Skin epidermis (tissue), 12 donors: ENCODE measurements at regions not wholly inside any gene's neighbourhood (a gene's known extent, or its start where the extent isn't known, plus 50 kb on each side); places are given as distances from the start of the nearest gene placed in this dataset.

Experiments
- H3K27ac ChIP-seq, 21 experiments: fragments of 200-600 bp; sonication (generic) in 11 of 21; one replicate each; pipeline ENCODE4 v1.5.0; 2020; ENCODE audit warnings: mild to moderate bottlenecking in 3 of 21, inconsistent platforms in 2 of 21, moderate library complexity in 2 of 21
- H3K4me3 ChIP-seq, 7 experiments: fragments of 200-600 bp; sonication (generic) in 2 of 7; one replicate each; pipeline ENCODE4 v1.5.0; 2020; ENCODE audit warnings: inconsistent platforms in 2 of 7, mild to moderate bottlenecking in 2 of 7, moderate library complexity in 1 of 7

GRCh38 chr12:87930033-87930432, 99.2 kb downstream of the C12orf50 start:
- H3K4me3 ChIP-seq, result no peak overlapping the region
- no peak overlapping the region for H3K27ac ChIP-seq

DNA sequence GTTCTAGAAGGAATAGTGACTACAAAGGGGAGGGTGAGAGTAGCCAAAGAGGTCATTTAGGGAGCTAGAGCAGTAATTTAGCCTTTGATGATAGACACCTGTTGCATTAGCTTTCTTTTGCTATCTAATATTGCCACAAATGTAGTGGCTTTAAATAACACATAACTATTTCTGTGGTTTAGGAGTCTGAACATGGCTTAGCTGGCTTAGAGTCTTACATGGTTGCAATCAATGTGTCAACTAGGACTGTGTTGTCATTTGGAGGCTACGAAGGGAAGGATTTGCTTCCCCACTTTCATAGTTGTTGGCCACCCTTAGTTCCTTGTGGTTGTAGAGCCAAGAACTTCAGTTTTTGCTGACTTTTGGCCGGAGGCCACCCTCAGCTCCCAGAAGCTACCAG, 99.9 kb downstream of the C12orf50 start:
- H3K4me3 ChIP-seq, result no peak overlapping the region
- H3K27ac ChIP-seq, result no peak overlapping the region

DNA sequence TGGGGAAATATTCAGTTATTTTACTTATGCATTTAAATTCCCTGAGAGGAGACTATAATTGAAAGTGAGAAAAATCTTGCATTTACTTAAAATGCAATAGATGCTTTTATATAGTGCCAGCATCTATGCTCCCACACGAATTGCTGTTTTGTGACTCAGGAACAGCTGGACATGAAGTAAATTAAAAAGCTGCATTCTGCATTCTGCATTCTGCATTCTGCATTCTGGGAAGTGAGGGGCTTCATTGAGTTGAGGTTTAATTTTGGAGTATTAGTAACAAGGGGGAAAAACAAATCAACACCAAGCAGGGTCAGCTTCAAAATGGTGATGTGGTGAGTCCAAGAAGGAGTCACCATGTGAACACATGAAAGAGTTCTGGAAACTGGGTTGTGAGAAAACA, 101.2 kb downstream of the C12orf50 start:
- H3K27ac ChIP-seq, result no peak overlapping the region
- no peak overlapping the region for H3K4me3 ChIP-seq

- no peak overlapping the region for H3K27ac ChIP-seq
- no peak overlapping the region for H3K4me3 ChIP-seq
Observed at GRCh38 chr12:87925021-87925420, 104.2 kb downstream of the C12orf50 start.

- no peak overlapping the region for H3K4me3 ChIP-seq
- no peak overlapping the region for H3K27ac ChIP-seq
Observed at GRCh38 chr12:87924149-87924548, 105.1 kb downstream of the C12orf50 start.

DNA sequence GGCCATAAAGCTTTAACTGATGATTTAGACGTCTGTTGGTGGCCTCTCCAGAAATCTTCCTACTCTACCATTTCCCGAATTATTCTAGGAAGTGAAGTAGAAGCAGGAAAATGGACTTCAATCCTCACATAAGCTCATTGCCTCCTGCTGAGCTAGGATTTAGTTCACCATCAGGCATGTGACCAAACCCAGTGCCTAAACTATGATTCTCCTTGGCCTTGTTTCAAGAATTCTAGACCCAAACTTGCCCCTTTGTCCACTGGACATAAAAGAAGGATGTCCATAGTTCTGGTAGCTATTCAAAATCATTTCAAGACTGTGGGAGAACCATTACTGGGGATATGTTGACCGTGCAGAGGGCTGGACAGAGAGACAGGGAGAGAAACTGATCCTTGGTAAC, 105.8 kb downstream of the C12orf50 start:
- H3K4me3 ChIP-seq, result no peak overlapping the region
- no peak overlapping the region for H3K27ac ChIP-seq

DNA sequence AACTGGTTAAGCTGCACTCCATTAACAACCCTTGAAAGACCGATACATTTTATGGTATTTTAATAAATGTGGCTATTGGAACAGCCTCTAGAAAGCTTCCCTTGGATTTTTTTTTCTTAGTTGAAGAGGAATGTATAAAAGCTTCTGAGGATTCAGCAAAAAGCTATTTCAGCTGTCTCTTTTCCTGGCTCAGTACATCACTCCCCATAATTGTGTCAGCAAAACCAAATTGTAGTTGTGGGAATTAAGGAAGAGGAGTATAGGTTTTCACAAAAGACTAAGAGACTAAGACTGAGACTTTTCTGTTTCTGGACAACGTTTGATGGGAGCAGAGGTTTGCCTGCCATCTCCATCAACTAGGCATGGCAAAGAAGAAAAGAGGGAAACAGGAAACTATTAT, 106.5 kb downstream of the C12orf50 start:
- no peak overlapping the region for H3K4me3 ChIP-seq
- no peak overlapping the region for H3K27ac ChIP-seq

DNA sequence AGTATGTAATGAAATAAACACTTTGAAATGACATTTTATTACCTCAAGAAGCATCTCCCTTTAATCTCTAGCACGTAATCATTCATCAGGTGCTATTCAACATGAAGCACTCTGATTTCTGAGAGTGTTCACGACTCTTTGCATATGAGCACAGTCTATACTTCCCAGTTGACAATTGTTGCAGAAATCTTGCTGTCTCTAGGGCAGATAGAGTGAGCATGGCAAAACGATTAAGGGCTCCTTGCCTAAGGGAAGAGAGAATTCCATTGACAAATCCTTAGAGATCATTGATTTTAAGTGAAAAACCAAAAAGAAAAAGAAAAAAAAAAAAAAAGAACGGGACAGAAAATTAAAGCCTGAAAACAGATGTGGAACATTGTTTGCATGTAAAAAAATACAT, 107.6 kb downstream of the C12orf50 start:
- Histone ChIP-seq H3K4me3 (no peak overlapping the region), H3K27ac (no peak overlapping the region)

- H3K4me3 ChIP-seq, result no peak overlapping the region
- no peak overlapping the region for H3K27ac ChIP-seq
Observed at GRCh38 chr12:87920139-87920538, 109.1 kb downstream of the C12orf50 start.

GRCh38 chr12:87901457-87901856, 127.7 kb downstream of the C12orf50 start:
- Histone ChIP-seq H3K27ac (no peak overlapping the region), H3K4me3 (no peak overlapping the region)

DNA sequence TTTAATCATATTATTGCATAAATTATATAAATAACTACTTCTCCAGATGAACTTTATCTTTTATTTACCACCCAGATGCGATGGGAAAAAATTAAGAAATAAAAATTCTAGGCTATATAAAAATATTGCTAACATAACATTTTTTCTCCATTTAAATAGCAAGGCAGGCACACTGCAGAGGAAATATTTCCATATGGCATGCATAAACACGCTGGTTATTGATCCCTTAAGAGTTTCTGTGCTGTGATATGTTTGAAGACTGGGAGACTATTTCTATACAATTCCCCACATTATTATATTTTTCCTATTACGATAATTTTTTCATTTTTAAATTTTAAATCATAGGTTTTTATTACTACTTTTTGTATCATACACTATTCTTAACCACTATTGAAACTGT, 131.5 kb downstream of the C12orf50 start:
- Histone ChIP-seq H3K27ac (no peak overlapping the region), H3K4me3 (no peak overlapping the region)

GRCh38 chr12:87883806-87884205, 145.4 kb downstream of the C12orf50 start:
- H3K27ac ChIP-seq, result no peak overlapping the region
- no peak overlapping the region for H3K4me3 ChIP-seq

- Histone ChIP-seq H3K27ac (no peak overlapping the region), H3K4me3 (no peak overlapping the region)
Observed at GRCh38 chr12:87879141-87879540, 150.1 kb downstream of the C12orf50 start.

GRCh38 chr12:87870493-87871460, 158.4 kb downstream of the C12orf50 start:
- H3K27ac ChIP-seq, result no peak overlapping the region
- no peak overlapping the region for H3K4me3 ChIP-seq

GRCh38 chr12:87870061-87870460, 159.1 kb downstream of the C12orf50 start:
- no peak overlapping the region for H3K4me3 ChIP-seq
- H3K27ac ChIP-seq, result no peak overlapping the region

- Histone ChIP-seq H3K27ac (no peak overlapping the region), H3K4me3 (no peak overlapping the region)
Observed at GRCh38 chr12:87866578-87867292, 162.5 kb downstream of the C12orf50 start.

- Histone ChIP-seq H3K4me3 (no peak overlapping the region), H3K27ac (no peak overlapping the region)
Observed at GRCh38 chr12:87861791-87862190, 167.4 kb downstream of the C12orf50 start.

DNA sequence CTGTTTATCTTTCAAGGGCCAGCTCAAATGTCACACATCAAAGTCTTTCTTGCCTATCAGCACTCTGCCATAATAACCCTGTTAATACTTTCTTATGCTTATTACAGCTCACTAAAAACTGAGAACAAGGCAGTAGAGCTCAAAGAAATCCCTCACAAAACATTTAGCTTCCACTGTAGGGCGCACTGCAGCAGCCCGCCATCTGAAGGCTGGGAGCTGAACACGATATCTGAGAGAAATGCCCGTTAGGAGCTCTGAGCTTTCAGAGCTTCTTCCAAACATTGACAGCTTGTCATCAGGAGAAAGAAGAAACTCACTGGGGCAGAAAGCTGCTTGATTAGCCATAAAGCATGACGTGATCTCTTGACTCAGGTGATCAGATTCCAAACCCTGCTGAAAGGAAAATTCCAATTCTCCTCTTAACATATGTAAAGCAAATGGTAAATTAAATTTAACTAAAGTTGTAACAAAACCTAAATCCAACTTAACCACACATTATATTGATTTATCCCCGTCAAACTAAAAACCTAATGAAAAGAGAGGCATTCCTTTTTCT, 175.7 kb downstream of the C12orf50 start:
- no peak overlapping the region for H3K4me3 ChIP-seq

DNA sequence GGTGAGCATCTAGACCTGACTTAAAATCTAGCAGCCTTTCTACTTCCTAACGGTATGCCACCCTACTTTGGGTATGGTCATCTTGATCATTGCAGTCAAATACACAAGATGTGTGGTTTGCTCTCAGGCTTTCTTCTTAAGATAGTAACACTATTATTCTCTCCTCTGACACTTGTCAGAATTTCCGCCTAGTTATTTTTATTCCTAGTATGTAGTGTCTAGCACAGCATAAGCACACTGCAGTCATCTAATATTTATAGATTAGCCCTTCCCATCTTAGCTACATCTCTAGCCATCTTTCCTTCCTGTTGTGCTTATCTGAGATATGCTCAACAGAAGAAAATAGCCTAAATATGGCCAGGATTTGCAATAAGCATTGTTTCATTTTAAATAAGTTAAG, 180.1 kb downstream of the C12orf50 start:
- no peak overlapping the region for H3K27ac ChIP-seq
- H3K4me3 ChIP-seq, result no peak overlapping the region

More for the DNA sequence above, 175.7 kb downstream of the C12orf50 start:
- H3K27ac ChIP-seq, result no peak overlapping the region

DNA sequence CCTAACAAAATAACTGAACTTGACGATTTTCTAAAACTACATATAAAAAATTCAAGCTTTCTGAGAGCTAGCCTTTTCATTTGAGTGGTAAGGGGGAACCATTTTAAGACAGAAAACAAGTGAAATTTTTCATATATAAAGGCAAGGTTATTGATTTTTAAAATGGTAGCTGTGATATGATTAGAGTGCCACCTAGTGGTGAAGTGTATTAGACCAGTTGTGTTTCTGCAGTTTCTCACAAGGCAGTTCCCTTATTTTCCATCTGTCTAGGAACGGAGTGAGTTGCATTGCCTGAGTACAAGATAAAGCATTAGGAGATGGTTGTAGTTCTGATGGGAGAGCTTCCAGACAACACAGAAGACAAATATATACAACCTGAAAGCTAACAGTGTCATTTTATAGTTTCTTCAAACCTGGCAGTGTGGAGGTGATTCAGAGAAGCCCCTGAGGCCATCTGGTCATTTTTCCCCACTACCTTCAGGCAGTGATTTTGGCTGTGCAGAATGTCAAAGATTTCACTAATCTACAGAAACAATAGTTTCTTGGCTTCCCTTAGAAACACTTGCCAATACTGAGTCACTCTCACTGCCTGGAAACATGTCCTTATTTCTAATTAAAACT, 180.8 kb downstream of the C12orf50 start:
- Histone ChIP-seq H3K27ac (no peak overlapping the region), H3K4me3 (no peak overlapping the region)
